ENCODE measurements at regions not wholly inside any gene's neighbourhood (a gene's known extent, or its start where the extent isn't known, plus 50 kb on each side); places are given as distances from the start of the nearest gene placed in this dataset.

- H3K36me3 ChIP-seq (ENCODE audit: control insufficient read depth, insufficient read depth, low read length), result no peaks in the 10 kb centered on the region
- DNase-seq (ENCODE audit: extremely low read depth, insufficient read length), result no peak
- no peaks in the 10 kb centered on the region for H3K27me3 ChIP-seq (replicated peaks; ENCODE audit: control insufficient read depth, insufficient read depth, low read length)
- no peak overlapping the region for H3K4me3 ChIP-seq (replicated peaks; ENCODE audit: low read depth, low read length)
- no peak for TF ChIP-seq CTCF (IDR thresholded peaks at IDR 0.05; ENCODE audit: insufficient read depth, low read length, poor library complexity, severe bottlenecking)
These were observed 746.4 kb downstream of the BRD1 start for GRCh38 chr22:49081261-49081666.

GRCh38 chr22:49080631-49081030, 747.0 kb downstream of the BRD1 start:
- Histone ChIP-seq H3K27me3 (replicated peaks; ENCODE audit: control insufficient read depth, insufficient read depth, low read length) (no peaks in the 10 kb centered on the region), H3K4me3 (replicated peaks; ENCODE audit: low read depth, low read length) (no peak overlapping the region), H3K36me3 (ENCODE audit: control insufficient read depth, insufficient read depth, low read length) (no peaks in the 10 kb centered on the region)
- no peak for TF ChIP-seq CTCF (IDR thresholded peaks at IDR 0.05; ENCODE audit: insufficient read depth, low read length, poor library complexity, severe bottlenecking)
- no peak for DNase-seq (ENCODE audit: extremely low read depth, insufficient read length)

- TF ChIP-seq CTCF (IDR thresholded peaks at IDR 0.05; ENCODE audit: insufficient read depth, low read length, poor library complexity, severe bottlenecking), result no peak
- Histone ChIP-seq H3K27me3 (replicated peaks; ENCODE audit: control insufficient read depth, insufficient read depth, low read length) (no peaks in the 10 kb centered on the region), H3K36me3 (ENCODE audit: control insufficient read depth, insufficient read depth, low read length) (no peaks in the 10 kb centered on the region), H3K4me3 (replicated peaks; ENCODE audit: low read depth, low read length) (no peak overlapping the region)
- no peak for DNase-seq (ENCODE audit: extremely low read depth, insufficient read length)
These were observed 747.8 kb downstream of the BRD1 start for GRCh38 chr22:49079743-49080500.

- Histone ChIP-seq H3K4me3 (replicated peaks; ENCODE audit: low read depth, low read length) (no peak overlapping the region), H3K36me3 (ENCODE audit: control insufficient read depth, insufficient read depth, low read length) (no peaks in the 10 kb centered on the region), H3K27me3 (replicated peaks; ENCODE audit: control insufficient read depth, insufficient read depth, low read length) (no peaks in the 10 kb centered on the region)
- no peak for TF ChIP-seq CTCF (IDR thresholded peaks at IDR 0.05; ENCODE audit: insufficient read depth, low read length, poor library complexity, severe bottlenecking)
- DNase-seq (ENCODE audit: extremely low read depth, insufficient read length), result no peak
These were observed 748.5 kb downstream of the BRD1 start for GRCh38 chr22:49079027-49079725.

GRCh38 chr22:49078076-49078710, 749.5 kb downstream of the BRD1 start:
- H3K4me3 ChIP-seq (replicated peaks; ENCODE audit: low read depth, low read length), result no peak overlapping the region
- H3K36me3 ChIP-seq (ENCODE audit: control insufficient read depth, insufficient read depth, low read length), result no peaks in the 10 kb centered on the region
- H3K27me3 ChIP-seq (replicated peaks; ENCODE audit: control insufficient read depth, insufficient read depth, low read length), result no peaks in the 10 kb centered on the region
- no peak for TF ChIP-seq CTCF (IDR thresholded peaks at IDR 0.05; ENCODE audit: insufficient read depth, low read length, poor library complexity, severe bottlenecking)
- DNase-seq (ENCODE audit: extremely low read depth, insufficient read length), result no peak
